Uterus (tissue), 3 donors: ENCODE measurements at regions not wholly inside any gene's neighbourhood (a gene's known extent, or its start where the extent isn't known, plus 50 kb on each side); places are given as distances from the start of the nearest gene placed in this dataset.

Source experiments
- DNase-seq, 2 donors: peaks; one replicate each; pipeline ENCODE4 v3.0.0-alpha.2; 2019 to 2020
- H3K27ac ChIP-seq, 2 donors: fragments of 200-600 bp; sonication (generic); 1 replicate in 1 of 2; 2 replicates in 1 of 2; pipeline ENCODE4 v1.5.1; 2016 to 2018
- H3K27me3 ChIP-seq, 2 donors: fragments of 200-600 bp; sonication (generic); one replicate each; pipeline ENCODE4 v1.5.1; 2018 to 2019; ENCODE audit warnings: control low read depth in 1 of 2
- H3K36me3 ChIP-seq, 2 donors: fragments of 200-600 bp; sonication (generic); one replicate each; pipeline ENCODE4 v1.5.1; 2019; ENCODE audit warnings: control low read depth in 1 of 2
- H3K4me1 ChIP-seq, 2 donors: fragments of 200-600 bp; sonication (generic); one replicate each; pipeline ENCODE4 v1.5.1; 2018 to 2019; ENCODE audit warnings: control low read depth in 1 of 2
- H3K4me3 ChIP-seq, 2 donors: fragments of 200-600 bp; sonication (generic); 1 replicate in 1 of 2; 2 replicates in 1 of 2; pipeline ENCODE4 v1.5.1; 2018 to 2019; ENCODE audit warnings: mild to moderate bottlenecking in 1 of 2
- H3K9me3 ChIP-seq, 2 donors: fragments of 200-600 bp; sonication (generic); one replicate each; pipeline ENCODE4 v1.5.1; 2019; ENCODE audit warnings: control low read depth in 1 of 2
- CTCF ChIP-seq, 4 experiments: fragments of 200-600 bp in 2 of 4; fragments of 450-650 bp in 2 of 4; sonication (generic) in 2 of 4; IDR thresholded peaks; one replicate each; pipeline ENCODE4 v1.5.1; 2016 to 2019; ENCODE audit warnings: antibody characterized with exemption in 4 of 4, mild to moderate bottlenecking in 2 of 4, moderate library complexity in 1 of 4
- POLR2A ChIP-seq, 2 donors: fragments of 450-650 bp; IDR thresholded peaks; one replicate each; pipeline ENCODE4 v1.6.1; 2016; ENCODE audit warnings: antibody characterized with exemption in 2 of 2, mild to moderate bottlenecking in 1 of 2, moderate library complexity in 1 of 2
- intact Hi-C: fragments of 100-400 bp; cut with DNase I; formaldehyde crosslinking; loops from one replicate; pipeline ENCODE4 v1.15.1; 2023; ENCODE audit warnings: low total_unique reads
- donor health status: DM: yes; HTN: yes; CAD: no.

DNA sequence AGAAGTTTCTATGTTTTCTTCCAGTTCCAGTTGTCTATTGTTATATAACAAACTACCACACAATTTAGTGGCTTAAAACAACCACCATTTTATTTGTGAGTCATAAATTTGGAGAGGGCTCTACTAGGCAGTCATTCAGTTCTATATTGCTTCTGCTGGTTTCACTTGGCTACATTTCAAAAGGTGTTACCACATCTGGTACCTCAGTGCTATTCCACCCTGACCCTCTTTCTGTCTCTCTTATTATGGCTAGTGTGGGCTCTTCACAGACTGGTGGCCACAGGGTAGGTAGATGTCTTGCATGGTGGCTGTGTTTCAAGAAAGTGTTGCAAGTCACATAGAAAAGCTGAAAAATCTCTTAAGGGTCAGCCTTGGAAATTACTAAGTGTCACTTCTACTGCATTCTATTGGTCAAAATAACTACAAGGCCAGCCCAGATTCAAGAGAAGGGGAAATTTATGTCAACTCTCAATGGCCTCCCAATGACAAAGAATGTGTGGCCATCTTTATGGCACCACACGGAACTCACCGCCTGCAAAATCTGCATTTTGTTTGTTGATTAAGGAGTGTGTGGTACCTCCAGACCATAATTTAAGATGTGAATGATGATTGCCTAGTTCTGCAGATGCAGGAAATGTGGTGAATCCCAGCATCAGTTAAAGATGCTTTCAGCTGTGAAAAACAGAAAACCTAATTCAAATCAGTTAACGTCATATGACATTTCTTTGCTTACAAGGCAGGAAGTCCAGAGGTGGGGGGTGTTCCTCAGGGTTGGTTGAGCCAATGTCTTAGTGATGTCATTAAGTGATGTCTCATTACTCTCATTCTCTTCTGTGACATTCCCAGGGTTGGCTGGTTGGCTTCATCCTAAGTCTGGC lies 105.8 kb upstream of the RASGRP1 start:
- no peak for DNase-seq
- no peaks in the 10 kb centered on the region for H3K36me3 ChIP-seq
- TF ChIP-seq CTCF (IDR thresholded peaks at IDR 0.05), result no peak
- TF ChIP-seq POLR2A (IDR thresholded peaks at IDR 0.05), result no peak

GRCh38 chr15:38671006-38671387 lies 106.4 kb upstream of the RASGRP1 start:
- Histone ChIP-seq H3K4me3 (no peak overlapping the region), H3K27ac (no peak overlapping the region), H3K4me1 (no peaks in the 10 kb centered on the region), H3K36me3 (no peaks in the 10 kb centered on the region), H3K27me3 (no peaks in the 10 kb centered on the region), H3K9me3 (no peaks in the 10 kb centered on the region)
- intact Hi-C loops, result no loop called here
- TF ChIP-seq CTCF (IDR thresholded peaks at IDR 0.05), result no peak
- TF ChIP-seq POLR2A (IDR thresholded peaks at IDR 0.05), result no peak
- DNase-seq, result no peak

More for the DNA sequence above, 105.8 kb upstream of the RASGRP1 start:
- no peaks in the 10 kb centered on the region for H3K9me3 ChIP-seq
- H3K27me3 ChIP-seq, result no peaks in the 10 kb centered on the region
- H3K4me1 ChIP-seq, result no peaks in the 10 kb centered on the region
- intact Hi-C loops, result no loop called here
- H3K27ac ChIP-seq, result no peak overlapping the region
- H3K4me3 ChIP-seq, result no peak overlapping the region

DNA sequence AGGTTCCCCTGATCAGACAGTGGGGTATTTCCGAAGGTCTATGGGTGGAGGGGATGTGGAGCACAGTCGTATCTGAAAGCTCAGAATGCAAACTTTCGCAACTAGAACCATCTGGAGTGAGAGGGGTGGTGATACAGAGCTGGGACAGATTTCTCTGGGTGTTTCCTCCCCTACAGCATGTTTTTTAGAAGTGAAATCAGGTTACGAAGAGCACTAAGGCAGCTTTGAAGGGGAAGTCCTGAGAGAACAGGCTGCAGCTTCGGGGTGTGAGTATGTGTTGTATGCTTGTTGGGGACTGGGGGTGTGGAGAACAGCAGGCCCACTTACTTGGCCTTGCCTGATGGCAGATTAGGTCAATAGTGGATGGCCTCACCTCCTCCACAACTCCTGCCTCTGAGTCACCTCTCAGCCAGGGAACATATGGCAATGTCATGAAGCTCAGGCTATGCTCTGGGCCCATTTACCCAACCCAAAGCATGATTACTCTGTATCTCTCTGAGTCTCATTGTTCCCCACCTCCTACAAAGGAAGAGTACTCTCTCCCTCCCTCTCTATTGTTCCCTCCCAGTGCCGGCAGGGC lies 107.2 kb upstream of the RASGRP1 start:
- H3K9me3 ChIP-seq, result no peaks in the 10 kb centered on the region
- no peaks in the 10 kb centered on the region for H3K36me3 ChIP-seq
- DNase-seq, result no peak
- intact Hi-C loops, result no loop called here
- H3K27ac ChIP-seq, result no peak overlapping the region
- H3K4me1 ChIP-seq, result no peaks in the 10 kb centered on the region
- TF ChIP-seq POLR2A (IDR thresholded peaks at IDR 0.05), result no peak
- TF ChIP-seq CTCF (IDR thresholded peaks at IDR 0.05), result no peak
- no peaks in the 10 kb centered on the region for H3K27me3 ChIP-seq
- no peak overlapping the region for H3K4me3 ChIP-seq

GRCh38 chr15:38672273-38672672 lies 107.7 kb upstream of the RASGRP1 start:
- no peak for DNase-seq
- Histone ChIP-seq H3K27ac (no peak overlapping the region), H3K27me3 (no peaks in the 10 kb centered on the region), H3K9me3 (no peaks in the 10 kb centered on the region), H3K4me1 (no peaks in the 10 kb centered on the region), H3K36me3 (no peaks in the 10 kb centered on the region), H3K4me3 (no peak overlapping the region)
- intact Hi-C loops, result no loop called here
- TF ChIP-seq POLR2A (IDR thresholded peaks at IDR 0.05) (no peak), CTCF (IDR thresholded peaks at IDR 0.05) (no peak)
